ENCODE measurements at regions not wholly inside any gene's neighbourhood (a gene's known extent, or its start where the extent isn't known, plus 50 kb on each side); places are given as distances from the start of the nearest gene placed in this dataset.
"Not testable (repeated sequence)": the region's sequence is repeated elsewhere in the genome, so short reads cannot be mapped to it uniquely, and the experiment has no call there.

- DNase-seq (ENCODE audit: low read depth in 3 of 3), result no peak
Observed at GRCh38 chr10:89946106-89946505, 244.7 kb downstream of the KIF20B start.

- no peak for DNase-seq (ENCODE audit: low read depth in 3 of 3)
Observed at GRCh38 chr10:89949496-89949895, 248.1 kb downstream of the KIF20B start.

- DNase-seq (ENCODE audit: low read depth in 3 of 3), result no peak
Observed at GRCh38 chr10:89952325-89952724, 250.9 kb downstream of the KIF20B start.

GRCh38 chr10:89952751-89953150, 251.4 kb downstream of the KIF20B start:
- no peak for DNase-seq (ENCODE audit: low read depth in 3 of 3)

- no peak for DNase-seq (ENCODE audit: low read depth in 3 of 3)
Observed at GRCh38 chr10:89954061-89954460, 252.7 kb downstream of the KIF20B start.

- DNase-seq (ENCODE audit: low read depth in 3 of 3), result no peak
Observed at GRCh38 chr10:89954787-89955566, 253.6 kb downstream of the KIF20B start.

- no peak for DNase-seq (ENCODE audit: low read depth in 3 of 3)
Observed at GRCh38 chr10:89959433-89960110, 258.2 kb downstream of the KIF20B start.

- no peak for DNase-seq (ENCODE audit: low read depth in 3 of 3)
Observed at GRCh38 chr10:89963451-89964102, 262.2 kb downstream of the KIF20B start.

GRCh38 chr10:89966211-89966610, 264.8 kb downstream of the KIF20B start:
- no peak for DNase-seq (ENCODE audit: low read depth in 3 of 3)

GRCh38 chr10:89973326-89973725, 271.9 kb downstream of the KIF20B start:
- no peak for DNase-seq (ENCODE audit: low read depth in 3 of 3)

GRCh38 chr10:89975071-89975470, 273.7 kb downstream of the KIF20B start:
- no peak for DNase-seq (ENCODE audit: low read depth in 3 of 3)

GRCh38 chr10:89975771-89976170, 274.4 kb downstream of the KIF20B start:
- DNase-seq (ENCODE audit: low read depth in 3 of 3), result no peak

- DNase-seq (ENCODE audit: low read depth in 3 of 3), result no peak
Observed at GRCh38 chr10:89978081-89978480, 276.7 kb downstream of the KIF20B start.

- DNase-seq (ENCODE audit: low read depth in 3 of 3), result no peak
Observed at GRCh38 chr10:89979726-89980125, 278.3 kb downstream of the KIF20B start.

GRCh38 chr10:89980166-89980565, 278.8 kb downstream of the KIF20B start:
- no peak for DNase-seq (ENCODE audit: low read depth in 3 of 3)

- DNase-seq (ENCODE audit: low read depth in 3 of 3), result no peak
Observed at GRCh38 chr10:89981891-89982290, 280.5 kb downstream of the KIF20B start.

- DNase-seq (ENCODE audit: low read depth in 3 of 3), result no peak
Observed at GRCh38 chr10:89985446-89985845, 284.1 kb downstream of the KIF20B start.

GRCh38 chr10:89988361-89988760, 287.0 kb downstream of the KIF20B start:
- DNase-seq (ENCODE audit: low read depth in 3 of 3), result not testable (repeated sequence)

GRCh38 chr10:89992575-89992974, 291.2 kb downstream of the KIF20B start:
- DNase-seq (ENCODE audit: low read depth in 3 of 3), result no peak

- no peak for DNase-seq (ENCODE audit: low read depth in 3 of 3)
Observed at GRCh38 chr10:90007226-90007625, 305.8 kb downstream of the KIF20B start.

GRCh38 chr10:90011281-90011680, 309.9 kb downstream of the KIF20B start:
- DNase-seq (ENCODE audit: low read depth in 3 of 3), result not testable (repeated sequence)

GRCh38 chr10:90018819-90019218, 317.4 kb downstream of the KIF20B start:
- no peak for DNase-seq (ENCODE audit: low read depth in 3 of 3)

- DNase-seq (ENCODE audit: low read depth in 3 of 3), result no peak
Observed at GRCh38 chr10:90020506-90020905, 319.1 kb downstream of the KIF20B start.

All from stimulated activated CD4-positive, alpha-beta T cell treated with anti-CD3 and anti-CD28 coated beads, TNF-alpha, amount 100 ng/mL, for 48 hours (primary cell).